HEK293 (cell line): ENCODE measurements at regions not wholly inside any gene's neighbourhood (a gene's known extent, or its start where the extent isn't known, plus 50 kb on each side); places are given as distances from the start of the nearest gene placed in this dataset.
"Not testable (repeated sequence)": the region's sequence is repeated elsewhere in the genome, so short reads cannot be mapped to it uniquely, and the experiment has no call there.

Source experiments
- HOXD13 ChIP-seq: sonication (generic); formaldehyde crosslinking; IDR thresholded peaks from 2 replicates; pipeline ENCODE4 v1.8.0; 2022; ENCODE audit warnings: missing genetic modification reagents, borderline replicate concordance
- ZNF24 ChIP-seq: fragments of 450-650 bp; formaldehyde crosslinking; IDR thresholded peaks from 2 replicates; pipeline ENCODE4 v1.5.1; 2016; ENCODE audit warnings: missing biosample characterization, missing genetic modification characterization
- ZNF416 ChIP-seq: fragments of 450-650 bp; formaldehyde crosslinking; IDR thresholded peaks from 2 replicates; pipeline ENCODE4 v1.5.1; 2016; ENCODE audit warnings: missing biosample characterization, missing genetic modification characterization
- ZNF768 ChIP-seq: fragments of 450-650 bp; formaldehyde crosslinking; IDR thresholded peaks from 2 replicates; pipeline ENCODE4 v1.5.1; 2018; ENCODE audit warnings: missing biosample characterization, mild to moderate bottlenecking, missing genetic modification characterization
- ZNF777 ChIP-seq: fragments of 450-650 bp; formaldehyde crosslinking; IDR thresholded peaks from 2 replicates; pipeline ENCODE4 v1.5.1; 2017; ENCODE audit warnings: missing biosample characterization, missing genetic modification characterization, borderline replicate concordance
- TF ChIP-seq, protein P1 (sequence below): fragments of 450-650 bp; formaldehyde crosslinking; IDR thresholded peaks from 2 replicates; pipeline ENCODE4 v1.5.1; 2016; ENCODE audit warnings: missing biosample characterization, missing genetic modification characterization
- TF ChIP-seq, protein P2 (sequence below): fragments of 450-650 bp; formaldehyde crosslinking; IDR thresholded peaks from 2 replicates; pipeline ENCODE4 v1.5.1; 2016; ENCODE audit warnings: missing biosample characterization, missing genetic modification characterization

DNA sequence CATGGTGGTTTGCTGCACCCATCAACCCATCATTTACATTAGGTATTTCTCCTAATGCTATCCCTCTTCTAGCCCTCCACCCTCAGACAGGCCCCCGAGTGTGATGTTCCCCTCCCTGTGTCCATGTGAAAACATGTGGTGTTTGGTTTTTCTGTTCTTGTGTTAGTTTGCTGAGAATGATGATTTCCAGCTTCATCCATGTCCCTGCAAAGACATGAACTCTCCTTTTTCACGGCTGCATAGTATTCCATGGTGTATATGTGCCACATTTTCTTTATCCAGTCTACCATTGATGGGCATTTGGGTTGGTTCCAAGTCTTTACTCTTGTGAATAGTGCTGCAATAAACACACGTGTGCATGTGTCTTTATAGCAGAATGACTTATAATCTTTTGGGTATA, 192.8 kb downstream of the DIO2 start:
- TF ChIP-seq ZNF777 (tag by site-specific recombination); HOXD13; ZNF24; ZNF416 (tag by site-specific recombination); ZNF768 (tag by site-specific recombination): not testable (repeated sequence)
- TF ChIP-seq, protein P1, sequence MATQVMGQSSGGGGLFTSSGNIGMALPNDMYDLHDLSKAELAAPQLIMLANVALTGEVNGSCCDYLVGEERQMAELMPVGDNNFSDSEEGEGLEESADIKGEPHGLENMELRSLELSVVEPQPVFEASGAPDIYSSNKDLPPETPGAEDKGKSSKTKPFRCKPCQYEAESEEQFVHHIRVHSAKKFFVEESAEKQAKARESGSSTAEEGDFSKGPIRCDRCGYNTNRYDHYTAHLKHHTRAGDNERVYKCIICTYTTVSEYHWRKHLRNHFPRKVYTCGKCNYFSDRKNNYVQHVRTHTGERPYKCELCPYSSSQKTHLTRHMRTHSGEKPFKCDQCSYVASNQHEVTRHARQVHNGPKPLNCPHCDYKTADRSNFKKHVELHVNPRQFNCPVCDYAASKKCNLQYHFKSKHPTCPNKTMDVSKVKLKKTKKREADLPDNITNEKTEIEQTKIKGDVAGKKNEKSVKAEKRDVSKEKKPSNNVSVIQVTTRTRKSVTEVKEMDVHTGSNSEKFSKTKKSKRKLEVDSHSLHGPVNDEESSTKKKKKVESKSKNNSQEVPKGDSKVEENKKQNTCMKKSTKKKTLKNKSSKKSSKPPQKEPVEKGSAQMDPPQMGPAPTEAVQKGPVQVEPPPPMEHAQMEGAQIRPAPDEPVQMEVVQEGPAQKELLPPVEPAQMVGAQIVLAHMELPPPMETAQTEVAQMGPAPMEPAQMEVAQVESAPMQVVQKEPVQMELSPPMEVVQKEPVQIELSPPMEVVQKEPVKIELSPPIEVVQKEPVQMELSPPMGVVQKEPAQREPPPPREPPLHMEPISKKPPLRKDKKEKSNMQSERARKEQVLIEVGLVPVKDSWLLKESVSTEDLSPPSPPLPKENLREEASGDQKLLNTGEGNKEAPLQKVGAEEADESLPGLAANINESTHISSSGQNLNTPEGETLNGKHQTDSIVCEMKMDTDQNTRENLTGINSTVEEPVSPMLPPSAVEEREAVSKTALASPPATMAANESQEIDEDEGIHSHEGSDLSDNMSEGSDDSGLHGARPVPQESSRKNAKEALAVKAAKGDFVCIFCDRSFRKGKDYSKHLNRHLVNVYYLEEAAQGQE: not testable (repeated sequence)
- TF ChIP-seq, protein P2, sequence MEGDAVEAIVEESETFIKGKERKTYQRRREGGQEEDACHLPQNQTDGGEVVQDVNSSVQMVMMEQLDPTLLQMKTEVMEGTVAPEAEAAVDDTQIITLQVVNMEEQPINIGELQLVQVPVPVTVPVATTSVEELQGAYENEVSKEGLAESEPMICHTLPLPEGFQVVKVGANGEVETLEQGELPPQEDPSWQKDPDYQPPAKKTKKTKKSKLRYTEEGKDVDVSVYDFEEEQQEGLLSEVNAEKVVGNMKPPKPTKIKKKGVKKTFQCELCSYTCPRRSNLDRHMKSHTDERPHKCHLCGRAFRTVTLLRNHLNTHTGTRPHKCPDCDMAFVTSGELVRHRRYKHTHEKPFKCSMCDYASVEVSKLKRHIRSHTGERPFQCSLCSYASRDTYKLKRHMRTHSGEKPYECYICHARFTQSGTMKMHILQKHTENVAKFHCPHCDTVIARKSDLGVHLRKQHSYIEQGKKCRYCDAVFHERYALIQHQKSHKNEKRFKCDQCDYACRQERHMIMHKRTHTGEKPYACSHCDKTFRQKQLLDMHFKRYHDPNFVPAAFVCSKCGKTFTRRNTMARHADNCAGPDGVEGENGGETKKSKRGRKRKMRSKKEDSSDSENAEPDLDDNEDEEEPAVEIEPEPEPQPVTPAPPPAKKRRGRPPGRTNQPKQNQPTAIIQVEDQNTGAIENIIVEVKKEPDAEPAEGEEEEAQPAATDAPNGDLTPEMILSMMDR (tag by site-specific recombination): not testable (repeated sequence)
